RWPE2 (cell line): ENCODE measurements at regions not wholly inside any gene's neighbourhood (a gene's known extent, or its start where the extent isn't known, plus 50 kb on each side); places are given as distances from the start of the nearest gene placed in this dataset.

Experiments used
- ATAC-seq: fragments of 200-7000 bp; cut with Tn5 transposase; 3 replicates; pipeline ENCODE4 v1.9.1; 2021; ENCODE audit warnings: low read depth
- DNase-seq: peaks from one replicate; pipeline ENCODE4 v3.0.0-alpha.2; 2020; ENCODE audit warnings: low spot score
- H3K27ac ChIP-seq: fragments of 450-650 bp; 2 replicates; pipeline ENCODE4 v1.5.1; 2017; ENCODE audit warnings: mild to moderate bottlenecking; ENCODE audit not compliant: poor library complexity, severe bottlenecking
- H3K27me3 ChIP-seq: fragments of 250-450 bp; sonication (Bioruptor Pico); 2 replicates; pipeline ENCODE4 v1.5.1; 2021; ENCODE audit warnings: mild to moderate bottlenecking, moderate library complexity; ENCODE audit not compliant: insufficient read depth, poor library complexity, severe bottlenecking
- H3K36me3 ChIP-seq: fragments of 250-450 bp; sonication (Bioruptor Pico); 2 replicates; pipeline ENCODE4 v1.5.1; 2020; ENCODE audit warnings: low read depth, mild to moderate bottlenecking, moderate library complexity
- H3K4me1 ChIP-seq: fragments of 250-450 bp; sonication (Bioruptor Pico); 2 replicates; pipeline ENCODE4 v1.5.1; 2021; ENCODE audit warnings: mild to moderate bottlenecking, moderate library complexity; ENCODE audit not compliant: insufficient read depth, poor library complexity, severe bottlenecking
- H3K4me3 ChIP-seq: fragments of 250-450 bp; sonication (Bioruptor Pico); 2 replicates; pipeline ENCODE4 v1.5.1; 2021; ENCODE audit warnings: mild to moderate bottlenecking, moderate library complexity; ENCODE audit not compliant: severe bottlenecking
- H3K9me3 ChIP-seq: fragments of 250-450 bp; sonication (Bioruptor Pico); 2 replicates; pipeline ENCODE4 v1.5.1; 2021; ENCODE audit warnings: mild to moderate bottlenecking, moderate library complexity; ENCODE audit not compliant: severe bottlenecking
- TF ChIP-seq, protein P1 (sequence below): fragments of 450-650 bp; IDR thresholded peaks from one replicate; pipeline ENCODE4 v1.5.1; 2017; ENCODE audit warnings: mild to moderate bottlenecking, moderate library complexity; ENCODE audit not compliant: poor library complexity, severe bottlenecking

DNA sequence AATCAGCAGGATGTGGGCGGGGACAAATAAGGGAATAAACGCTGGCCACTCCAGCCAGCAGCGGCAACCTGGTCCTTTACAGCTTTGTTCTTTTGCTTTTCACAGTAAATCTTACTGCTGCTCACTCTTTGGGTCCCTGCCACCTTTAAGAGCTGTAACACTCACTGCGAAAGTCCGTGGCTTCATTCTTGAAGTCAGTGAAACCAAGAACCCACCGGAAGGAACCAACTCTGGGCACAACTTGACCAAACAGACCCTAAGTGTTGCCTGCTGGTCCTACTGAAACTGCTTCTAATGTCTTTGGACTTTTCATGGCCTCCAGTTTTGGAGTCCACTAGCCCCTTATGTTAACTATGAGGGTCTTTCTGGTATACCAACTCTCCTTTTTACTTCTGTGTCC lies 566.2 kb upstream of the IGFBP7 start:
- Histone ChIP-seq H3K4me1 (no peaks in the 10 kb centered on the region), H3K27ac (no peak overlapping the region), H3K27me3 (peaks cover 3% of the 10 kb centered on the region), H3K4me3 (no peak overlapping the region), H3K9me3 (no peaks in the 10 kb centered on the region), H3K36me3 (no peaks in the 10 kb centered on the region)
- TF ChIP-seq, protein P1, sequence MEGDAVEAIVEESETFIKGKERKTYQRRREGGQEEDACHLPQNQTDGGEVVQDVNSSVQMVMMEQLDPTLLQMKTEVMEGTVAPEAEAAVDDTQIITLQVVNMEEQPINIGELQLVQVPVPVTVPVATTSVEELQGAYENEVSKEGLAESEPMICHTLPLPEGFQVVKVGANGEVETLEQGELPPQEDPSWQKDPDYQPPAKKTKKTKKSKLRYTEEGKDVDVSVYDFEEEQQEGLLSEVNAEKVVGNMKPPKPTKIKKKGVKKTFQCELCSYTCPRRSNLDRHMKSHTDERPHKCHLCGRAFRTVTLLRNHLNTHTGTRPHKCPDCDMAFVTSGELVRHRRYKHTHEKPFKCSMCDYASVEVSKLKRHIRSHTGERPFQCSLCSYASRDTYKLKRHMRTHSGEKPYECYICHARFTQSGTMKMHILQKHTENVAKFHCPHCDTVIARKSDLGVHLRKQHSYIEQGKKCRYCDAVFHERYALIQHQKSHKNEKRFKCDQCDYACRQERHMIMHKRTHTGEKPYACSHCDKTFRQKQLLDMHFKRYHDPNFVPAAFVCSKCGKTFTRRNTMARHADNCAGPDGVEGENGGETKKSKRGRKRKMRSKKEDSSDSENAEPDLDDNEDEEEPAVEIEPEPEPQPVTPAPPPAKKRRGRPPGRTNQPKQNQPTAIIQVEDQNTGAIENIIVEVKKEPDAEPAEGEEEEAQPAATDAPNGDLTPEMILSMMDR: no peak
- no peak for DNase-seq
- no peak for ATAC-seq

DNA sequence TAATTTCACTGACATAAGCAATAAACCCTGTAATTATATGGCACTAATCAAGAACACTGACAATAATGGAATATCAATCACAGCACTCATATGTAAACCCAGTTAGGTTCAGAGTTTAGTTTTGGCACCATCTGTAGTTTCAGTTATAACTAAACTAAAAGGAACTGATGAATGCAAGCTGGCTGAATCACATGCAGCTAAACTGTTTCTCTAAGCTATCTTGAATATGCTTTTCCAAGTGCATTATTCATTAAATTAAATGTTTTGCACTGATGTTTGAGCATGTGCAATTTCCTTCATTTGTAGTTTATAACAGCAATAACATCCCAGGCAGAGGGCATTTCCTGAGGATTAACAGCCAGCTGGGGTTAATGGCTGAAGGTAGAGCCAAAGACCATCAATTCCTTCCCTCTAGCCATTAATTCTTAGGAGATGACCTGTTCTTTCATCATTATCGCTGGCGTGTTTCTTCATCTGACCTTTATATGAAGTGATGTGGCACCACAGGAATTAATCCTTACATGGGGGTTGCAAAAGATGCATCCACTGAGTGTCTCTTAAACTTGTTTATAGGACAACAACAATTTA lies 562.8 kb upstream of the IGFBP7 start:
- Histone ChIP-seq H3K4me1 (no peaks in the 10 kb centered on the region), H3K27me3 (peaks cover 3% of the 10 kb centered on the region), H3K4me3 (no peak overlapping the region), H3K36me3 (no peaks in the 10 kb centered on the region), H3K9me3 (no peaks in the 10 kb centered on the region), H3K27ac (no peak overlapping the region)
- TF ChIP-seq, protein P1: no peak
- DNase-seq (no peak), ATAC-seq (no peak)

DNA sequence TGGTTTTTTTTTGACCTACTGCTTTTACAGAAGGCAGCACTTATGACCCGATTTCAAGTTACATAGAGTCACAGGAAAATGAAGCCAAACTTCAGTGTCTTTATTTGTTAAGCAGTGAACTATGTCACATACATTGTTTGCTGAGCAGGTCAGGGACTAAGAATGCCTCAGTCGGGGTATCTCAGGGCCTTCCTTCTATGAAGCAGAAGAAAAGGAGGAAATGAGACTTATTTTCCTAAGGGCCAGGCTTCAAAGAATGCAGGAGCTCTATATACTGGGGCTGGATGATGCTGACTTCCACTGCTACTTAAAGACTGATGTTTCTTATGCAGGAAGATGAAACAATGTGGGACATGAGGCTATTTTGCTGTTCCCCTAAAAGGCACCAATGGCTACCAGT lies 558.4 kb upstream of the IGFBP7 start:
- no peaks in the 10 kb centered on the region for H3K36me3 ChIP-seq
- H3K9me3 ChIP-seq: no peaks in the 10 kb centered on the region
- no peaks in the 10 kb centered on the region for H3K4me1 ChIP-seq
- no peak for DNase-seq
- H3K27ac ChIP-seq: no peak overlapping the region
- no peak overlapping the region for H3K4me3 ChIP-seq
- ATAC-seq: no peak
- TF ChIP-seq, protein P1: no peak
- peaks cover under 1% of the 10 kb centered on the region for H3K27me3 ChIP-seq

DNA sequence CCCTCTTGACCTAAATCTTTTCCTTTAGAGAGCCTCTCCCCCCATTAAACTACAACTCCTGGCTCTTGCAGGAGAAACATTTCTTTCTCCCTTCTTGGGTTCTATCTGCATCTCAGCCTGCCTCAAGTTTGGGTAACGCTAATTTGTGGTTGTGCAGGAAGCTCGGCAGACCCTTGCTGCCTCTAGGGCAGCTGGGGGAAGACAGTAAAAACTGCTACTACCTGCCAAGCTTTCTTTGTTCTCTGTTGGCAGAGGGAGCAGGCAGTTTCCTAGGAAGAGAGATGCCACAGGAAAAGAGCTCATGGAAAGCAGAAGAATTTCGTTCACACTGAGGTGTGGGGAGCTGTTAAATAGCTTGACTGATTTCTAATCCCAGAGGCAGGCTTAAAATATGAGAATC lies 555.6 kb upstream of the IGFBP7 start:
- TF ChIP-seq, protein P1: no peak
- H3K4me3 ChIP-seq: no peak overlapping the region
- no peaks in the 10 kb centered on the region for H3K4me1 ChIP-seq
- no peak for DNase-seq
- H3K27ac ChIP-seq: no peak overlapping the region
- H3K36me3 ChIP-seq: no peaks in the 10 kb centered on the region
- ATAC-seq: no peak
- H3K9me3 ChIP-seq: no peaks in the 10 kb centered on the region
- no peaks in the 10 kb centered on the region for H3K27me3 ChIP-seq

DNA sequence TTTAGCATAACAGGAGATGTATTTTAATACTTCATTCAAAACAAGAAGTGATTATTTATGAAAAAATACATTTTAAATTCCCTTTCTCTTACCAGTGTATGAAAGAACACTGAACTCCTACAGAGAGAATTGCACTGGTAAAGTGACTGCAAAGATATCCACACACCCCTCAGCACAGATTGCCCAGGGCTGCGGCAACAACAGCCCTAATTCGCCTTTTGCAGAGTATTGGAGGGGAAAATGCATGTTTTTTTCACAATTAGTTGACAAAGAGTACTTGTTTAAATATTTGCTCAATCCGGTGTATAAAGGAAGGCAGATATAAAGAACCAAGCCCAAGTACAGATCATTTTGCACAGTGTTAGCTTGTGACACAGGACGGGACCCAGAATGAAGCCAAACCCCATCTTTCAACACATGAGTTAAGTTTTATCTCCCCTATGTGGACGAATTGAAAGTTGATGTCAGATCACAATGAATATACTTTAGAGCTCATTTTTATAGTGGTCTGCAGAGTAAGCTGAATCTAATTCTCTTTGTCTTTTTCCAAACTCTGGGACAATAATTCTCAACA lies 551.4 kb upstream of the IGFBP7 start:
- Histone ChIP-seq H3K4me1 (no peaks in the 10 kb centered on the region), H3K9me3 (no peaks in the 10 kb centered on the region), H3K27me3 (no peaks in the 10 kb centered on the region), H3K4me3 (no peak overlapping the region), H3K36me3 (no peaks in the 10 kb centered on the region), H3K27ac (no peak overlapping the region)
- DNase-seq (no peak), ATAC-seq (no peak)
- TF ChIP-seq, protein P1: no peak
